Omental fat pad (tissue), 3 donors: ENCODE measurements at regions not wholly inside any gene's neighbourhood (a gene's known extent, or its start where the extent isn't known, plus 50 kb on each side); places are given as distances from the start of the nearest gene placed in this dataset.

Experiments
- ATAC-seq: fragments of 150-250 bp; one replicate; pipeline ENCODE4 v1.9.1; 2016; ENCODE audit warnings: mild to moderate bottlenecking, moderate library complexity; ENCODE audit not compliant: low FRiP score
- DNase-seq: peaks from one replicate; pipeline ENCODE4 v3.0.0-alpha.2; 2019; ENCODE audit warnings: low spot score
- CTCF ChIP-seq, 3 donors: fragments of 450-650 bp; IDR thresholded peaks; one replicate each; pipeline ENCODE4 v1.5.1; 2016 to 2017; ENCODE audit warnings: antibody characterized with exemption in 3 of 3, mild to moderate bottlenecking in 3 of 3, moderate library complexity in 2 of 3

- TF ChIP-seq CTCF (IDR thresholded peaks at IDR 0.05) = no peak
Measured at GRCh38 chr3:80043226-80043625, 275.4 kb upstream of the ROBO1 start.

GRCh38 chr3:80040067-80040466 is 272.3 kb upstream of the ROBO1 start:
- DNase-seq (no peak), ATAC-seq (no peak)
- no peak for TF ChIP-seq CTCF (IDR thresholded peaks at IDR 0.05)

More at GRCh38 chr3:80043226-80043625, 275.4 kb upstream of the ROBO1 start:
- no peak for ATAC-seq
- DNase-seq = no peak

- no peak for ATAC-seq
- no peak for DNase-seq
- no peak for TF ChIP-seq CTCF (IDR thresholded peaks at IDR 0.05)
Measured at GRCh38 chr3:80036176-80036575, 268.4 kb upstream of the ROBO1 start.

- no peak for DNase-seq
- TF ChIP-seq CTCF (IDR thresholded peaks at IDR 0.05) = no peak
- no peak for ATAC-seq
Measured at GRCh38 chr3:80035021-80035420, 267.2 kb upstream of the ROBO1 start.

- no peak for DNase-seq
- no peak for ATAC-seq
- no peak for TF ChIP-seq CTCF (IDR thresholded peaks at IDR 0.05)
Measured at GRCh38 chr3:80023010-80023409, 255.2 kb upstream of the ROBO1 start.

GRCh38 chr3:80018375-80018774 is 250.6 kb upstream of the ROBO1 start:
- TF ChIP-seq CTCF (IDR thresholded peaks at IDR 0.05) = no peak
- ATAC-seq (no peak), DNase-seq (no peak)

GRCh38 chr3:80017369-80017768 is 249.6 kb upstream of the ROBO1 start:
- ATAC-seq (no peak), DNase-seq (no peak)
- TF ChIP-seq CTCF (IDR thresholded peaks at IDR 0.05) = no peak
